Astrocyte of the cerebellum (primary cell): ENCODE measurements at regions not wholly inside any gene's neighbourhood (a gene's known extent, or its start where the extent isn't known, plus 50 kb on each side); places are given as distances from the start of the nearest gene placed in this dataset.

Experiments used
- DNase-seq: peaks from one replicate; pipeline ENCODE4 v3.0.0-alpha.2; 2011; ENCODE audit warnings: low read depth
- H3K4me3 ChIP-seq: 2 replicates; pipeline ENCODE4 v1.5.1; 2011; ENCODE audit warnings: mild to moderate bottlenecking, low read depth, low read length, moderate library complexity
- CTCF ChIP-seq: IDR thresholded peaks from 2 replicates; pipeline ENCODE4 v1.5.1; 2012; ENCODE audit warnings: low read length, low read depth, moderate library complexity, mild to moderate bottlenecking; ENCODE audit errors: missing control alignments
- in situ Hi-C: cut with HindIII; loops from 2 replicates; pipeline ENCODE4 v1.10.0; 2017; ENCODE audit warnings: low sequenced_read_pairs

DNA sequence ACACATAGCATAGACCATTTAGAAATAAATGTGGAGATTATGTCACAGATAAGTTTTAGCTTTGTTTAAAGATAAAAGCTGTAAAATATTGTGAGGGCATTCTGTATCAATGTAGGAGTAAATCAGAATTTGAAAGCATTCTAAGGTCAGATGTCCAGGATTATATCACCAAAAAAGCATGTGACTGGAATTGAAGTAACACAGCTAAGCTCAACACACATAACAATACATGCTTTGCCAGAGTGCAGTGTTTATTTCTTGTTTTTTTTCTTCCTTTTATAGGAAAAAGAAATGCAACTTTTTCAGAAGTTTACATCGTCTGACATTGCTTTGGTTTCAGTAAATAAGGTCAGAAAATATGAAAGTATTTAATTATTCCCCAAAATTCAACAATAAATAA, 183.4 kb downstream of the HTR7 start:
- TF ChIP-seq CTCF: no peak
- no peak for DNase-seq
- in situ Hi-C loops: no loop called here
- H3K4me3 ChIP-seq: no peak overlapping the region

DNA sequence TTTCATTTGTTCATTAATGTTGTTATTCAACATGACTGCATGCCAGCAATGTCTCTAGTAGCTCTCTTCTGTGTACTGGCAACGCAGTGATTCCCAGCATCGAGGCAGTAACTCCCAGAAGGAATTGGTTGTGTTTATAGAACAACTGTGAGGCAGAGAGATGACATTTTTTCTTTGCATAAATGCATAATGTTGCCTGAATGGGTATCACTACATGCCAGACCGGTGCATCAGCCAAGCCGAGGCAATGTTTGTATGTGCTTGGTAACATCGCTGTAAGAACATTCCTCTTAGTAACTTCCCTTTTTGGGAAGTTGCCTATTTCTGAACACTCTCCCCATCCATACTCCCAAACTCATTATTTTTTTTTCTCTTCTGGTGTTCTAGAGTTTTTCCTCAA, 182.9 kb downstream of the HTR7 start:
- in situ Hi-C loops: no loop called here
- DNase-seq: peak; percentile 84
- no peak for TF ChIP-seq CTCF
- no peak overlapping the region for H3K4me3 ChIP-seq

DNA sequence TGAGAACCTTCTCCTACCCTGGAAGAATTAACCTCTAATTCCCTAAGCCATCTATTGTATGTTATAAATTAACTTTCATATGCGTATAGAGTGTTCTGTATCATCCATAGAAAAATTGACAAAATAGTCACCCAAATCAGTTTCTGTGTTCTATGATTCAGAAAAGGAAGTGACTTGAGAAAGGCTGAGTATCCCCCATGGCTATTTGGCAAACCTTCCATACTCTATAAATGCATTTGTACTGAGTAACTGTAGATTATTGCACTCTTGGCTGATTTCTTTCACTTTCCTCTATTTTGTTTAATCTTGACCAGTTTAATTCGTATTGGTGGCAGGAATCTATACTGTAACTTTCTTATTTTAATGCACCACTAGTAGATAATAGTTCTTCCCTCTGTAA, 182.2 kb downstream of the HTR7 start:
- in situ Hi-C loops: no loop called here
- no peak for TF ChIP-seq CTCF
- DNase-seq: peak; percentile 83
- H3K4me3 ChIP-seq: no peak overlapping the region
